ENCODE measurements at regions not wholly inside any gene's neighbourhood (a gene's known extent, or its start where the extent isn't known, plus 50 kb on each side); places are given as distances from the start of the nearest gene placed in this dataset.
"Not testable (repeated sequence)": the region's sequence is repeated elsewhere in the genome, so short reads cannot be mapped to it uniquely, and the experiment has no call there.

- no peak for TF ChIP-seq CTCF (IDR thresholded peaks at IDR 0.05; ENCODE audit: borderline replicate concordance, insufficient read depth, low read depth, low read length)
- H3K4me3 ChIP-seq (ENCODE audit: low read depth, low read length), result no peak overlapping the region
These were observed 195.4 kb downstream of the RAP2B start for GRCh38 chr3:153357436-153357835.

- no peak for TF ChIP-seq CTCF (IDR thresholded peaks at IDR 0.05; ENCODE audit: borderline replicate concordance, insufficient read depth, low read depth, low read length)
- H3K4me3 ChIP-seq (ENCODE audit: low read depth, low read length), result no peak overlapping the region
These were observed 207.7 kb downstream of the RAP2B start for GRCh38 chr3:153369561-153370374.

- no peak for TF ChIP-seq CTCF (IDR thresholded peaks at IDR 0.05; ENCODE audit: borderline replicate concordance, insufficient read depth, low read depth, low read length)
- H3K4me3 ChIP-seq (ENCODE audit: low read depth, low read length), result no peak overlapping the region
These were observed 208.7 kb downstream of the RAP2B start for GRCh38 chr3:153370680-153371079.

- H3K4me3 ChIP-seq (ENCODE audit: low read depth, low read length), result no peak overlapping the region
- no peak for TF ChIP-seq CTCF (IDR thresholded peaks at IDR 0.05; ENCODE audit: borderline replicate concordance, insufficient read depth, low read depth, low read length)
These were observed 210.3 kb downstream of the RAP2B start for GRCh38 chr3:153372326-153372725.

- no peak overlapping the region for H3K4me3 ChIP-seq (ENCODE audit: low read depth, low read length)
These were observed 211.6 kb downstream of the RAP2B start for GRCh38 chr3:153373606-153374005.

GRCh38 chr3:153378366-153378765 lies 216.3 kb downstream of the RAP2B start:
- H3K4me3 ChIP-seq (ENCODE audit: low read depth, low read length), result not testable (repeated sequence)

More at GRCh38 chr3:153373606-153374005, 211.6 kb downstream of the RAP2B start:
- no peak for TF ChIP-seq CTCF (IDR thresholded peaks at IDR 0.05; ENCODE audit: borderline replicate concordance, insufficient read depth, low read depth, low read length)

- no peak for TF ChIP-seq CTCF (IDR thresholded peaks at IDR 0.05; ENCODE audit: borderline replicate concordance, insufficient read depth, low read depth, low read length)
- no peak overlapping the region for H3K4me3 ChIP-seq (ENCODE audit: low read depth, low read length)
These were observed 217.5 kb downstream of the RAP2B start for GRCh38 chr3:153379516-153379915.

All from GM12875 (cell line).